K562 (cell line): ENCODE measurements at regions not wholly inside any gene's neighbourhood (a gene's known extent, or its start where the extent isn't known, plus 50 kb on each side); places are given as distances from the start of the nearest gene placed in this dataset.

ENCODE experiments used
- ATAC-seq: fragments of 200-7000 bp; cut with Tn5 transposase; 3 replicates; pipeline ENCODE4 v1.9.1; 2020; ENCODE audit warnings: moderate library complexity
- BruUV-seq: library from RNA; stranded (reverse); fragments of 400-500 nt; replicated peaks from 2 replicates; lab custom pipeline; 2021; lab: Mats Ljungman, UMichigan
- CTCF ChIA-PET: fragments of 300-600 bp; formaldehyde crosslinking; extraction: SDS; loops from one replicate; lab custom pipeline; 2021; ENCODE audit warnings: low intra/inter-chr PET ratio; lab: Yijun Ruan, JAX
- POLR2A ChIA-PET: fragments of 300-600, 350-650 bp; sonication (Branson Sonifier 250); formaldehyde crosslinking; extraction: SDS; loops from one replicate; lab custom pipeline; 2021; ENCODE audit warnings: antibody characterized with exemption, inconsistent platforms; lab: Yijun Ruan, JAX
- DNase-seq, 4 experiments: peaks; one replicate each; pipeline versions ENCODE4 v3.0.0 to v3.0.0-alpha.2; 2011 to 2018; ENCODE audit warnings: low spot score in 3 of 4, mixed read lengths in 3 of 4; ENCODE audit errors: extremely low read depth in 1 of 4
- FAIRE-seq: peaks from 2 replicates; lab custom pipeline; 2011; peaks lifted over from hg19 to GRCh38; lab: Jason Lieb, UNC
- H2AFZ ChIP-seq: 2 replicates; pipeline ENCODE4 v1.6.0; 2011; ENCODE audit warnings: low read depth, low read length, control low read depth, inconsistent platforms
- H3K27ac ChIP-seq: fragments of 200-600 bp; 3 replicates; pipeline ENCODE4 v1.8.0; 2011; ENCODE audit warnings: low read depth, mild to moderate bottlenecking, control low read depth, inconsistent platforms, low read length, moderate library complexity, mixed read lengths; ENCODE audit errors: extremely low read depth
- H3K27me3 ChIP-seq, 2 experiments: fragments of 300-600 bp in 1 of 2; 2 replicates in 1 of 2; 3 replicates in 1 of 2; pipeline versions ENCODE4 v1.6.0 to v1.8.0; 2011; ENCODE audit warnings: inconsistent platforms in 2 of 2, low read length in 2 of 2, mild to moderate bottlenecking in 1 of 2, mixed read lengths in 1 of 2, moderate library complexity in 1 of 2; ENCODE audit not compliant: control insufficient read depth in 2 of 2, insufficient read depth in 2 of 2
- H3K36me3 ChIP-seq: fragments of 300-600 bp; 3 replicates; pipeline ENCODE4 v1.8.0; 2011; ENCODE audit warnings: mild to moderate bottlenecking, low read length, inconsistent platforms; ENCODE audit not compliant: control insufficient read depth, insufficient read depth
- H3K4me1 ChIP-seq, 2 experiments: fragments of 200-600 bp in 1 of 2; replicated peaks in 1 of 2; 2 replicates in 1 of 2; 3 replicates in 1 of 2; pipeline versions ENCODE4 v1.5.1 to v1.8.0; 2011; ENCODE audit warnings: inconsistent platforms in 2 of 2, low read length in 2 of 2, mild to moderate bottlenecking in 1 of 2, mixed read lengths in 1 of 2, moderate library complexity in 1 of 2; ENCODE audit not compliant: control insufficient read depth in 2 of 2, insufficient read depth in 2 of 2
- H3K4me2 ChIP-seq: 2 replicates; pipeline ENCODE4 v1.6.1; 2011; ENCODE audit warnings: low read length, control low read depth, inconsistent platforms, mixed read lengths; ENCODE audit not compliant: insufficient read depth
- H3K4me3 ChIP-seq: fragments of 200-600 bp; sonication (generic), shearing (Covaris generic); 2 replicates; pipeline ENCODE4 v1.5.1; 2016; ENCODE audit warnings: control low read depth, inconsistent platforms
- H3K79me2 ChIP-seq: fragments of 200-600 bp; 3 replicates; pipeline ENCODE4 v1.8.0; 2011; ENCODE audit warnings: low read length, inconsistent platforms; ENCODE audit not compliant: control insufficient read depth, insufficient read depth
- H3K9ac ChIP-seq, 2 experiments: 2 replicates each; pipeline versions ENCODE4 v1.6.0 to v1.6.1; 2011; ENCODE audit warnings: low read depth in 2 of 2, low read length in 2 of 2, control low read depth in 1 of 2, inconsistent platforms in 1 of 2, mild to moderate bottlenecking in 1 of 2, mixed read lengths in 1 of 2; ENCODE audit not compliant: insufficient read depth in 1 of 2
- H3K9me1 ChIP-seq: one replicate; pipeline ENCODE4 v1.6.0; 2011; ENCODE audit warnings: inconsistent platforms, mild to moderate bottlenecking, low read length, moderate library complexity; ENCODE audit not compliant: control insufficient read depth, insufficient read depth
- H3K9me3 ChIP-seq: replicated peaks from 2 replicates; pipeline ENCODE4 v1.5.1; 2011; ENCODE audit warnings: low read depth, low read length, inconsistent platforms; ENCODE audit not compliant: control insufficient read depth, insufficient read depth
- H4K20me1 ChIP-seq: replicated peaks from 2 replicates; pipeline ENCODE4 v1.6.1; 2011; ENCODE audit warnings: low read length, inconsistent platforms, mixed read lengths; ENCODE audit not compliant: control insufficient read depth, insufficient read depth
- GTF2F1 ChIP-seq: IDR thresholded peaks from 2 replicates; pipeline ENCODE4 v1.6.1; 2011; ENCODE audit warnings: low read depth, low read length, improper control_type of control experiment
- SRSF3 ChIP-seq: fragments of 200-400 bp; formaldehyde crosslinking; IDR thresholded peaks from 2 replicates; pipeline ENCODE4 v1.6.1; 2016; ENCODE audit warnings: mild to moderate bottlenecking, low read length, moderate library complexity; ENCODE audit not compliant: insufficient read depth
- ZNF318 ChIP-seq, 2 experiments: fragments of 450-650 bp; IDR thresholded peaks; 2 replicates each; pipeline ENCODE4 v1.6.1; 2016; ENCODE audit warnings: mild to moderate bottlenecking in 2 of 2, borderline replicate concordance in 1 of 2, low read depth in 1 of 2, moderate library complexity in 1 of 2
- WGBS: fragments of 100-300 bp; shearing (Covaris generic); methylation state at CpG from one replicate; pipeline ENCODE4 v1.1.6; 2016; ENCODE audit warnings: low coverage, mixed read lengths; ENCODE audit not compliant: insufficient coverage; ENCODE audit errors: missing lambda C conversion rate; 5-methylcytosine and 5-hydroxymethylcytosine counted together
- in situ Hi-C: fragments of 300-500 bp; cut with MboI; formaldehyde crosslinking; loops from 4 replicates; pipeline ENCODE4 v1.15.0; 2018; ENCODE audit warnings: inconsistent platforms, mixed read lengths
- intact Hi-C: fragments of 100-400 bp; cut with micrococcal nuclease; formaldehyde crosslinking; loops from 2 replicates; pipeline ENCODE4 v1.14.2; 2022

DNA sequence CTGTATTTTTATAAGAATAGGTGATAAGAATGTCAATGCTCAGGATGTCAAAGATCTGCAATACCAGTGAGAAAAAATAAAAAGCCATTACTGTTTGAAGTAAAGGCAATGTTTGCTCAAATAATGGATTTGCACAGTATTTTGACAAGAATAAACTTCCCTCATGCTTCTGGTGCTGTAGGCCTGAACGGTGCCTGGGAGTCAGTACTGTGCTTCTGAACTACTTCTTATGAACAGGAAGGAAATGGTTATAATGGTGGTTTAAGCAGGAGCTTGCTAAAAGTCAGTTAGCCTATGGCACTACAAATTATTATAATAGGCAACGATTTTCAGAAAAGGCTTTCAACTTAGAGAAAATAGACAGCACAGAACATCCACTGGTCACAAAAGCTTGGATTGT is 548.3 kb upstream of the CDH18 start:
- H3K4me3 ChIP-seq, result no peak overlapping the region
- no peak overlapping the region for H2AFZ ChIP-seq
- intact Hi-C loops, result no loop called here
- H3K27ac ChIP-seq, result no peak overlapping the region
- no peaks in the 10 kb centered on the region; the same call in none of the 2 replicates for H3K9me3 ChIP-seq
- no peak overlapping the region for H3K4me2 ChIP-seq
- ATAC-seq (no peak), FAIRE-seq (no peak)
- no peak overlapping the region for H3K9ac ChIP-seq
- H4K20me1 ChIP-seq, result no peaks in the 10 kb centered on the region
- no peaks in the 10 kb centered on the region for H3K9me1 ChIP-seq
- no peaks in the 10 kb centered on the region for H3K36me3 ChIP-seq
- H3K79me2 ChIP-seq, result no peaks in the 10 kb centered on the region
- no TSS peak for BruUV-seq
- CTCF ChIA-PET, result no interaction called here
- 0% methylated on average over 2 of the region's 2 CpGs for WGBS
- TF ChIP-seq GTF2F1 (no peak), SRSF3 (no peak), ZNF318 (IDR thresholded peaks at IDR 0.05; ENCODE audit: borderline replicate concordance in 1 of 2, low read depth in 1 of 2) (no peak)
- TF ChIP-seq, all 486 proteins: peak for 0
- H3K27me3 ChIP-seq, result no peaks in the 10 kb centered on the region
- no peak for DNase-seq
- in situ Hi-C loops, result no loop called here
- POLR2A ChIA-PET, result no interaction called here
- H3K4me1 ChIP-seq, result no peaks in the 10 kb centered on the region
